Ovary (tissue), 7 donors: ENCODE measurements at regions not wholly inside any gene's neighbourhood (a gene's known extent, or its start where the extent isn't known, plus 50 kb on each side); places are given as distances from the start of the nearest gene placed in this dataset.
"Not testable (repeated sequence)": the region's sequence is repeated elsewhere in the genome, so short reads cannot be mapped to it uniquely, and the experiment has no call there.

ENCODE experiments used
- DNase-seq, 5 donors: peaks; one replicate each; pipeline ENCODE4 v3.0.0-alpha.2; 2019 to 2020
- H3K27ac ChIP-seq, 2 donors: fragments of 200-600 bp; one replicate each; pipeline versions ENCODE4 v1.5.1 to v1.8.0; 2019 to 2022
- H3K27me3 ChIP-seq: fragments of 200-600 bp; one replicate; pipeline ENCODE4 v1.8.0; 2022
- H3K36me3 ChIP-seq: fragments of 200-600 bp; sonication (generic); one replicate; pipeline ENCODE4 v1.5.1; 2019
- H3K4me1 ChIP-seq: one replicate; pipeline ENCODE4 v1.8.1; 2013; ENCODE audit warnings: mild to moderate bottlenecking, moderate library complexity; ENCODE audit not compliant: insufficient read depth
- H3K4me3 ChIP-seq: fragments of 200-600 bp; sonication (generic); one replicate; pipeline ENCODE4 v1.5.1; 2017
- H3K9me3 ChIP-seq, 2 donors: fragments of 200-600 bp in 1 of 2; sonication (generic) in 1 of 2; one replicate each; pipeline versions ENCODE4 v1.5.1 to v1.8.1; 2013 to 2019; ENCODE audit warnings: mild to moderate bottlenecking in 1 of 2, moderate library complexity in 1 of 2
- EP300 ChIP-seq: sonication (generic); formaldehyde crosslinking; IDR thresholded peaks from one replicate; pipeline ENCODE4 v1.6.1; 2017; ENCODE audit warnings: antibody characterized with exemption
- POLR2A ChIP-seq: fragments of 450-650 bp; IDR thresholded peaks from one replicate; pipeline ENCODE4 v1.6.1; 2017; ENCODE audit warnings: antibody characterized with exemption, mild to moderate bottlenecking, moderate library complexity
- WGBS, 3 donors: extraction: QIAGEN DNeasy Blood & Tissue Kit in 1 of 3; methylation state at CpG; one replicate each; pipeline versions ENCODE4 v1.1.5 to v1.1.7; 2013 to 2017; 5-methylcytosine and 5-hydroxymethylcytosine counted together
- intact Hi-C, 4 donors: fragments of 100-400 bp; cut with DNase I; formaldehyde crosslinking; loops; one replicate each; pipeline versions ENCODE4 v1.11.0 to v1.15.1; 2022 to 2023
- TF ChIP-seq, protein P1 (sequence below), 3 donors: fragments of 450-650 bp in 2 of 3; fragments of 200-600 bp in 1 of 3; IDR thresholded peaks; one replicate each; pipeline versions ENCODE4 v1.5.1 to v1.8.0; 2016 to 2022; ENCODE audit warnings: antibody characterized with exemption in 3 of 3, mild to moderate bottlenecking in 1 of 3
- donor health status: DM: no; HTN: no; CAD: no; lungs with moderate emphysema.
- donor health status: DM: no; HTN: no; CAD: no.
- donor health status: Bipolar disorder and iron deficiency.
- donor health status: DM: no; HTN: no; CAD: no.
- donor health status: DM: yes; HTN: yes; CAD: no.

DNA sequence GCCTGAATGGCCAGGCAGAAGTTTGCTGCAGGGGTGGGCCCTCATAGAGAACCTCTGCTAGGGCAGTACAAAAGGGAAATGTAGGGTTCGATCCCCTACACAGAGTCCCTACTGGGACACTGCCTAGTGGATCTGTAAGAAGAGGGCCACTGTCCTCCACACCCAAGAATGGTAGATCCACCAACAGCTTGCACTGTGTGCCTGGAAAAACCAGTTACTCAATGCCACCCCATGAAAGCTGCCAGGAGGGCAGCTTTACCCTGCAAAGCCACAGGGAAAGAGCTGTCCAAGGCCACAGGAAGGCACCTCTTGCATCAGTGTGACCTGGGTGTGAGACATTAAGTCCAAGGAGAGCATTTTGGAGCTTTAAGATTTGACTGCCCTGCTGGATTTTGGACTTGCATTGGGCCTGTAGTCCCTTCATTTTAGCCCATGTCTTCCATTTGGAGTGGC, 781.6 kb downstream of the TRAM1L1 start:
- Histone ChIP-seq H3K27me3 (no peaks in the 10 kb centered on the region), H3K27ac (no peak overlapping the region), H3K9me3 (no peaks in the 10 kb centered on the region), H3K4me3 (no peak overlapping the region), H3K36me3 (no peaks in the 10 kb centered on the region), H3K4me1 (no peaks in the 10 kb centered on the region)
- WGBS, 3 donors = 79 to 100% (median 79%) methylated on average over 1 of the region's 1 CpG
- intact Hi-C loops = no loop called here
- DNase-seq = no peak
- TF ChIP-seq, protein P1, sequence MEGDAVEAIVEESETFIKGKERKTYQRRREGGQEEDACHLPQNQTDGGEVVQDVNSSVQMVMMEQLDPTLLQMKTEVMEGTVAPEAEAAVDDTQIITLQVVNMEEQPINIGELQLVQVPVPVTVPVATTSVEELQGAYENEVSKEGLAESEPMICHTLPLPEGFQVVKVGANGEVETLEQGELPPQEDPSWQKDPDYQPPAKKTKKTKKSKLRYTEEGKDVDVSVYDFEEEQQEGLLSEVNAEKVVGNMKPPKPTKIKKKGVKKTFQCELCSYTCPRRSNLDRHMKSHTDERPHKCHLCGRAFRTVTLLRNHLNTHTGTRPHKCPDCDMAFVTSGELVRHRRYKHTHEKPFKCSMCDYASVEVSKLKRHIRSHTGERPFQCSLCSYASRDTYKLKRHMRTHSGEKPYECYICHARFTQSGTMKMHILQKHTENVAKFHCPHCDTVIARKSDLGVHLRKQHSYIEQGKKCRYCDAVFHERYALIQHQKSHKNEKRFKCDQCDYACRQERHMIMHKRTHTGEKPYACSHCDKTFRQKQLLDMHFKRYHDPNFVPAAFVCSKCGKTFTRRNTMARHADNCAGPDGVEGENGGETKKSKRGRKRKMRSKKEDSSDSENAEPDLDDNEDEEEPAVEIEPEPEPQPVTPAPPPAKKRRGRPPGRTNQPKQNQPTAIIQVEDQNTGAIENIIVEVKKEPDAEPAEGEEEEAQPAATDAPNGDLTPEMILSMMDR (IDR thresholded peaks at IDR 0.05) = no peak
- TF ChIP-seq EP300 (no peak), POLR2A (no peak)

- Histone ChIP-seq H3K27ac (no peak overlapping the region), H3K9me3 (no peaks in the 10 kb centered on the region), H3K27me3 (no peaks in the 10 kb centered on the region), H3K36me3 (no peaks in the 10 kb centered on the region), H3K4me3 (no peak overlapping the region), H3K4me1 (no peaks in the 10 kb centered on the region)
- TF ChIP-seq, protein P1 (IDR thresholded peaks at IDR 0.05) = no peak
- TF ChIP-seq POLR2A = no peak
- no peak for TF ChIP-seq EP300
- no peak for DNase-seq
- intact Hi-C loops = no loop called here
- 83 to 91% (median 87%) methylated on average over 3 of the region's 3 CpGs for WGBS, 3 donors
These were observed 782.2 kb downstream of the TRAM1L1 start for GRCh38 chr4:116302990-116303735.

GRCh38 chr4:116275006-116275405, 810.4 kb downstream of the TRAM1L1 start:
- TF ChIP-seq POLR2A = no peak
- TF ChIP-seq, protein P1 (IDR thresholded peaks at IDR 0.05) = no peak
- TF ChIP-seq EP300 = no peak
- intact Hi-C loops = no loop called here
- no peak for DNase-seq
- no peak overlapping the region for H3K4me3 ChIP-seq
- no peak overlapping the region for H3K27ac ChIP-seq
- no peaks in the 10 kb centered on the region for H3K36me3 ChIP-seq
- 72 to 84% (median 75%) methylated on average over 2 of the region's 2 CpGs for whole genome bisulfite sequencing, 3 donors
- no peaks in the 10 kb centered on the region for H3K9me3 ChIP-seq
- no peaks in the 10 kb centered on the region for H3K27me3 ChIP-seq
- no peaks in the 10 kb centered on the region for H3K4me1 ChIP-seq

DNA sequence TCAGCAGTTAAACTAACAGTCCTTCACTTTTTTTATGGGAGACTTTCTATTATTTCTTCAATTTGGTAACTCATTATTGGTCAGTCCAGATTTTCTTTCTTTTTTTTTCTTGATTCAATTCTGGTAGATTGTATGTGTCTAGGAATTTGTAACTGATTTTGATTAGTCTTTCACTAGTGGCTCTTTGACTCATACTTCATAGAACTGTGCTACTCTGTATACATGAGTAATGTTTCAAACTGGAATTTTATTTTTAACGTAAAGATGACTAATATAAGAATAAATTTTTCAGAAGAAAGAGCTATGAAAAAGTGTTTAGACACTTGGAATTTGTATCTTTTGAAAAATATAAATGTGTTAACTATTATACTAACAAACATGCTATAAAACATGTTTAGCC, 813.0 kb downstream of the TRAM1L1 start:
- 80 to 91% (median 85%) methylated on average over 1 of the region's 1 CpG for WGBS, 3 donors
- Histone ChIP-seq H3K4me3 (no peak overlapping the region), H3K27ac (no peak overlapping the region), H3K9me3 (no peaks in the 10 kb centered on the region), H3K36me3 (no peaks in the 10 kb centered on the region), H3K4me1 (no peaks in the 10 kb centered on the region), H3K27me3 (no peaks in the 10 kb centered on the region)
- intact Hi-C loops = no loop called here
- TF ChIP-seq EP300 = no peak
- TF ChIP-seq, protein P1 (IDR thresholded peaks at IDR 0.05) = no peak
- TF ChIP-seq POLR2A = no peak
- no peak for DNase-seq

- DNase-seq, H3K36me3 ChIP-seq, H3K4me1 ChIP-seq, H3K9me3 ChIP-seq, H3K27me3 ChIP-seq, intact Hi-C loops, H3K27ac ChIP-seq, H3K4me3 ChIP-seq: not testable (repeated sequence)
- 63 to 75% (median 63%) methylated on average over 3 of the region's 3 CpGs for WGBS, 3 donors
These were observed 824.4 kb downstream of the TRAM1L1 start for GRCh38 chr4:116260931-116261330.
